ENCODE measurements at regions not wholly inside any gene's neighbourhood (a gene's known extent, or its start where the extent isn't known, plus 50 kb on each side); places are given as distances from the start of the nearest gene placed in this dataset.

- H3K27ac Mint-ChIP-seq, result no peak overlapping the region
- peaks cover 22% of the 10 kb centered on the region for H3K9me3 Mint-ChIP-seq
- no peak for DNase-seq
- no peak overlapping the region for H3K4me3 Mint-ChIP-seq
- H3K27me3 Mint-ChIP-seq (ENCODE audit: insufficient read depth), result no peaks in the 10 kb centered on the region
- H3K4me1 Mint-ChIP-seq (ENCODE audit: low read depth), result no peaks in the 10 kb centered on the region
- no peaks in the 10 kb centered on the region for H3K36me3 Mint-ChIP-seq (ENCODE audit: low read depth)
- TF ChIP-seq, protein P1, sequence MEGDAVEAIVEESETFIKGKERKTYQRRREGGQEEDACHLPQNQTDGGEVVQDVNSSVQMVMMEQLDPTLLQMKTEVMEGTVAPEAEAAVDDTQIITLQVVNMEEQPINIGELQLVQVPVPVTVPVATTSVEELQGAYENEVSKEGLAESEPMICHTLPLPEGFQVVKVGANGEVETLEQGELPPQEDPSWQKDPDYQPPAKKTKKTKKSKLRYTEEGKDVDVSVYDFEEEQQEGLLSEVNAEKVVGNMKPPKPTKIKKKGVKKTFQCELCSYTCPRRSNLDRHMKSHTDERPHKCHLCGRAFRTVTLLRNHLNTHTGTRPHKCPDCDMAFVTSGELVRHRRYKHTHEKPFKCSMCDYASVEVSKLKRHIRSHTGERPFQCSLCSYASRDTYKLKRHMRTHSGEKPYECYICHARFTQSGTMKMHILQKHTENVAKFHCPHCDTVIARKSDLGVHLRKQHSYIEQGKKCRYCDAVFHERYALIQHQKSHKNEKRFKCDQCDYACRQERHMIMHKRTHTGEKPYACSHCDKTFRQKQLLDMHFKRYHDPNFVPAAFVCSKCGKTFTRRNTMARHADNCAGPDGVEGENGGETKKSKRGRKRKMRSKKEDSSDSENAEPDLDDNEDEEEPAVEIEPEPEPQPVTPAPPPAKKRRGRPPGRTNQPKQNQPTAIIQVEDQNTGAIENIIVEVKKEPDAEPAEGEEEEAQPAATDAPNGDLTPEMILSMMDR (IDR thresholded peaks at IDR 0.05), result no peak
Measured at GRCh38 chr2:126302043-126302442, 353.9 kb upstream of the GYPC start.

DNA sequence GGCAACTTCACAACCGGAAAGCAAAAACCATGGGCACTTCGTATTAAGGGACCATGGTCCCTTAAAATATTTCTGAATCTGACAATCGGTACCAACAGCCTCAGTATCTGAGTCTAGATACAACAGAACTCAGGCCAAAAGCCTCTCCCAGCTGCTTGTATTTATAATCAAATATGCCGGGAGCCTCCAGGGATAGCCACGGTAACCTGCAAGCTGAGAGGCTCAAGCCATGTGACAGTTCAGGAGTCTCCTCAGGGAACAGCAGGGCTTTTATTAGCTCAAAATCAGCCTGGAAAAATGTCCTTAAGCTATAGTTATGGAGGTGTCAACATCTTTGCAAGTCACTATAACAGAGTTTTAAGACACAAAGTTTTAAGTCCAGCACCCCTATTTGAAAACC, 352.8 kb upstream of the GYPC start:
- H3K4me3 Mint-ChIP-seq, result no peak overlapping the region
- H3K27ac Mint-ChIP-seq, result no peak overlapping the region
- no peaks in the 10 kb centered on the region for H3K36me3 Mint-ChIP-seq (ENCODE audit: low read depth)
- peaks cover 27% of the 10 kb centered on the region for H3K9me3 Mint-ChIP-seq
- no peaks in the 10 kb centered on the region for H3K4me1 Mint-ChIP-seq (ENCODE audit: low read depth)
- TF ChIP-seq, protein P1 (IDR thresholded peaks at IDR 0.05), result no peak
- no peaks in the 10 kb centered on the region for H3K27me3 Mint-ChIP-seq (ENCODE audit: insufficient read depth)
- no peak for DNase-seq

DNA sequence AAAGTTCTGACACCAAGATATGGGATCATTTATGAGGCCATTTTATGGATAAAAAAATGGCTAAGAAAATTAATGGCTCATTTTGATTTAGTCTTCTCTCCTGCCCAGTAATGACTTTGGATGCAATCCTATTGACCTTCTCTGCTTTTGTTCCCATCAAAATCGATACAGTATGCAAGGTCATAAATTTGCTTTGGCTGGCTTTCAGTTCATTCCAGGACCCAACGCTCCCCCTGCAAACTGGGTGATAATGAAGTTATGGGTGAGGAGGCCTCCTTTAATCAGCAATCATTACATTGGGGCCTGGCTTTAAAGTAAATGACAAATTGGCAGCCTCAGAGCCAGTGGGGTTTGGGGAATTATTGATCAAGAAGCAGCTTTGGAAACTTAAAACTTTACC, 351.8 kb upstream of the GYPC start:
- H3K36me3 Mint-ChIP-seq (ENCODE audit: low read depth), result no peaks in the 10 kb centered on the region
- TF ChIP-seq, protein P1 (IDR thresholded peaks at IDR 0.05), result no peak
- no peaks in the 10 kb centered on the region for H3K4me1 Mint-ChIP-seq (ENCODE audit: low read depth)
- peaks cover 30% of the 10 kb centered on the region for H3K9me3 Mint-ChIP-seq
- H3K27ac Mint-ChIP-seq, result no peak overlapping the region
- no peak overlapping the region for H3K4me3 Mint-ChIP-seq
- DNase-seq, result no peak
- H3K27me3 Mint-ChIP-seq (ENCODE audit: insufficient read depth), result no peaks in the 10 kb centered on the region

DNA sequence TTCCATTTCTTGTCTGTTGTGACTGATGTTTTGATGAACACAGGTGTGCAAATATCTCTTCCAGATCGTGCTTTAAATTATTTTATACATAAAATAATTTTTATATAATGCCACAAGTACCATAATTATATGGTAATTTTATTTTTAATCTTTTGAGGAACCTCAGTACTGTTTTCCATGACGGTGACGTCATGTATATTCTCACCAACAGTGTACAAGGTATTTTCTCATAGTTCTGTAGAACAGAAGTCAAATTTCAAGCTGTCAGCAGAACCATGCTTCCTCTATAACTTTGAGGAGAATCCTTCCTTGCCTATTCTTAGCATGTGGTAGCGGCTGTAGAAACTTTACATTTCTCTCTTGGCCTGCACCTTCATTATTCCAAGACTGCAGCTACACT, 349.4 kb upstream of the GYPC start:
- H3K4me1 Mint-ChIP-seq (ENCODE audit: low read depth), result no peaks in the 10 kb centered on the region
- H3K36me3 Mint-ChIP-seq (ENCODE audit: low read depth), result no peaks in the 10 kb centered on the region
- no peak overlapping the region for H3K27ac Mint-ChIP-seq
- H3K9me3 Mint-ChIP-seq, result peaks cover 30% of the 10 kb centered on the region
- DNase-seq, result no peak
- no peak overlapping the region for H3K4me3 Mint-ChIP-seq
- TF ChIP-seq, protein P1 (IDR thresholded peaks at IDR 0.05), result no peak
- H3K27me3 Mint-ChIP-seq (ENCODE audit: insufficient read depth), result no peaks in the 10 kb centered on the region

DNA sequence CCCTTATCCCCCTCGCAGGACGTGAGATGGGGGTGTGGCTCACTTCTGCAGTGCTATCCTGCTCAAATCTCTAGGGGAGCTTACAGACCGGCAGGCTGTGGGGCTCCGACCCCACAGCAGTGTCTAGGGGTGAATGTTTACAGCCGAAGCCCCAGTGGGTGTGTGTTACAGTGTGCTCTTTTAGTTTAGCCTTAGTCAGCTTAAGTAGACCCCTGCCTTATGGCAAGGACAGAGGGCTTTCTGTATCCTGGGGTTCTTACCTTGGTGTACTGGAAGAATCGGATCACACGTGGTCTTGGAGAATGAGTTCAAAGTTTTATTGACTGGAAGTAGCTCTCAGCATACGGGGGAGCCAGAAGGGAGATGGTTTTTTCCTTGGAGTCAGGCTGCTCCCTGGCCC, 348.2 kb upstream of the GYPC start:
- H3K4me3 Mint-ChIP-seq, result no peak overlapping the region
- TF ChIP-seq, protein P1 (IDR thresholded peaks at IDR 0.05), result no peak
- no peak overlapping the region for H3K27ac Mint-ChIP-seq
- no peaks in the 10 kb centered on the region for H3K4me1 Mint-ChIP-seq (ENCODE audit: low read depth)
- DNase-seq, result no peak
- peaks cover 21% of the 10 kb centered on the region; the same call in 1 of the 2 replicates for H3K9me3 Mint-ChIP-seq
- no peaks in the 10 kb centered on the region for H3K27me3 Mint-ChIP-seq (ENCODE audit: insufficient read depth)
- no peaks in the 10 kb centered on the region for H3K36me3 Mint-ChIP-seq (ENCODE audit: low read depth)

GRCh38 chr2:126309185-126309584, 346.8 kb upstream of the GYPC start:
- H3K27me3 Mint-ChIP-seq (ENCODE audit: insufficient read depth), result 0 out of 2 replicates have a peak, but pooled peaks cover 1% of the 10 kb centered on the region
- no peaks in the 10 kb centered on the region for H3K4me1 Mint-ChIP-seq (ENCODE audit: low read depth)
- peaks cover 24% of the 10 kb centered on the region for H3K9me3 Mint-ChIP-seq
- H3K36me3 Mint-ChIP-seq (ENCODE audit: low read depth), result 0 out of 2 replicates have a peak, but pooled peaks cover under 1% of the 10 kb centered on the region
- DNase-seq, result no peak
- H3K27ac Mint-ChIP-seq, result no peak overlapping the region
- TF ChIP-seq, protein P1 (IDR thresholded peaks at IDR 0.05), result no peak
- H3K4me3 Mint-ChIP-seq, result no peak overlapping the region
